ENCODE measurements at regions not wholly inside any gene's neighbourhood (a gene's known extent, or its start where the extent isn't known, plus 50 kb on each side); places are given as distances from the start of the nearest gene placed in this dataset.
A peak's percentile ranks its signal among the peaks of the same experiment; 100 is the strongest.

GRCh38 chr9:106535439-106535838 is 327.5 kb upstream of the ZNF462 start:
- H2BK5ac ChIP-seq (ENCODE audit: insufficient read length, low read length): no peak overlapping the region
- no peak for TF ChIP-seq CTCF (conservative IDR thresholded peaks at IDR 0.05)
- H4K8ac ChIP-seq (replicated peaks; ENCODE audit: insufficient read length, low read depth, low read length): no peak overlapping the region
- Mint-ChIP-seq H3K36me3 (ENCODE audit: insufficient read depth in 1 of 3, low read depth in 3 of 3) (no peaks in the 10 kb centered on the region), H3K4me1 (peaks cover 4 to 5% of the 10 kb centered on the region in 2 experiments), H3K27me3 (ENCODE audit: low read depth) (no peaks in the 10 kb centered on the region), H3K9me3 (no peaks in the 10 kb centered on the region), H3K27ac (peak overlapping the region in 2 of 3 experiments; percentile 10 to 54; a peak in 3 of 7 replicates), H3K4me3 (no peak overlapping the region)
- no peak overlapping the region for H2BK20ac ChIP-seq (ENCODE audit: low read depth, low read length, poor library complexity, severe bottlenecking)
- no peak overlapping the region for H3K27ac ChIP-seq (ENCODE audit: insufficient read length, low read depth, low read length)
- no peaks in the 10 kb centered on the region; the same call in 1 of the 2 replicates for H3K4me1 ChIP-seq (ENCODE audit: insufficient read depth, low read length)
- H3K4ac ChIP-seq (ENCODE audit: low read depth, low read length): no peak overlapping the region
- H4K91ac ChIP-seq (ENCODE audit: insufficient read length, low read depth, low read length): no peak overlapping the region
- H3K9me3 ChIP-seq (ENCODE audit: control insufficient read depth, low read depth, low read length): no peaks in the 10 kb centered on the region
- H2AFZ ChIP-seq (ENCODE audit: low read length): no peak overlapping the region
- no peaks in the 10 kb centered on the region for H3K23me2 ChIP-seq (ENCODE audit: insufficient read length, low read depth, low read length, poor library complexity, severe bottlenecking)
- H2AK5ac ChIP-seq (ENCODE audit: insufficient read length, low read length): no peak overlapping the region
- no peak overlapping the region for H4K5ac ChIP-seq (ENCODE audit: insufficient read length, low read depth, low read length)
- no peak overlapping the region for H2BK15ac ChIP-seq (ENCODE audit: low read depth, low read length)
- WGBS (ENCODE audit: extremely low coverage, insufficient read length, low lambda C conversion rate): no CpG with 5 or more reads among the region's 1 CpG
- DNase-seq: peak; percentile 28
- H3K23ac ChIP-seq (ENCODE audit: insufficient read length, low read depth, low read length): no peak overlapping the region
- H4K20me1 ChIP-seq (ENCODE audit: control insufficient read depth, insufficient read depth, insufficient read length): no peaks in the 10 kb centered on the region
- H3K4me2 ChIP-seq (ENCODE audit: insufficient read depth, insufficient read length, low read length): no peak overlapping the region
- H2BK120ac ChIP-seq (ENCODE audit: low read depth, low read length, poor library complexity, severe bottlenecking): no peak overlapping the region
- no peaks in the 10 kb centered on the region for H3K27me3 ChIP-seq (ENCODE audit: insufficient read depth, low read length)
- H3T11ph ChIP-seq (ENCODE audit: low read length): no peak overlapping the region
- no peaks in the 10 kb centered on the region for H3K79me1 ChIP-seq (ENCODE audit: insufficient read depth, low read depth, low read length, poor library complexity, severe bottlenecking)
- no peak overlapping the region for H3K14ac ChIP-seq (ENCODE audit: insufficient read depth, low read length)
- no peak overlapping the region for H2BK12ac ChIP-seq (ENCODE audit: insufficient read length, low read depth, low read length)
- H3K9ac ChIP-seq (ENCODE audit: extremely low read depth, insufficient read length, low read length): no peak overlapping the region
- no peak overlapping the region for H3K18ac ChIP-seq (ENCODE audit: insufficient read length, low read depth, low read length)
- no peaks in the 10 kb centered on the region for H3K79me2 ChIP-seq (ENCODE audit: insufficient read depth, low read length)
- H3K56ac ChIP-seq (ENCODE audit: insufficient read length, low read depth, low read length): no peak overlapping the region

All from H9 (cell line).